Vagina (tissue), 2 donors: ENCODE measurements at regions not wholly inside any gene's neighbourhood (a gene's known extent, or its start where the extent isn't known, plus 50 kb on each side); places are given as distances from the start of the nearest gene placed in this dataset.

Source experiments
- DNase-seq, 2 donors: peaks; one replicate each; pipeline ENCODE4 v3.0.0-alpha.2; 2017; ENCODE audit errors: extremely low spot score in 2 of 2
- H3K27ac ChIP-seq: fragments of 200-600 bp; sonication (generic); one replicate; pipeline ENCODE4 v1.5.1; 2019
- H3K27me3 ChIP-seq: fragments of 200-600 bp; sonication (generic); one replicate; pipeline ENCODE4 v1.5.1; 2019
- H3K36me3 ChIP-seq, 2 donors: fragments of 200-600 bp; sonication (generic); one replicate each; pipeline ENCODE4 v1.5.1; 2017 to 2019
- H3K4me1 ChIP-seq: fragments of 200-600 bp; sonication (generic); one replicate; pipeline ENCODE4 v1.5.1; 2019
- H3K4me3 ChIP-seq, 2 donors: fragments of 200-600 bp; sonication (generic); 1 replicate in 1 of 2; 2 replicates in 1 of 2; pipeline ENCODE4 v1.5.1; 2016 to 2019
- H3K9me3 ChIP-seq: fragments of 200-600 bp; sonication (generic); one replicate; pipeline ENCODE4 v1.5.1; 2019
- POLR2A ChIP-seq, 2 donors: fragments of 450-650 bp; IDR thresholded peaks; one replicate each; pipeline ENCODE4 v1.6.1; 2017; ENCODE audit warnings: antibody characterized with exemption in 2 of 2, mild to moderate bottlenecking in 2 of 2, moderate library complexity in 2 of 2
- POLR2AphosphoS5 ChIP-seq, 2 donors: sonication (generic); formaldehyde crosslinking; IDR thresholded peaks; one replicate each; pipeline ENCODE4 v1.9.0; 2017; ENCODE audit warnings: antibody characterized with exemption in 2 of 2, mild to moderate bottlenecking in 2 of 2, low read depth in 1 of 2; ENCODE audit not compliant: insufficient read depth in 1 of 2
- intact Hi-C: fragments of 100-400 bp; cut with DNase I; formaldehyde crosslinking; loops from one replicate; pipeline ENCODE4 v1.15.1; 2023
- TF ChIP-seq, protein P1 (sequence below), 3 experiments: fragments of 450-650 bp in 2 of 3; fragments of 200-600 bp in 1 of 3; sonication (generic) in 1 of 3; IDR thresholded peaks; one replicate each; pipeline ENCODE4 v1.5.1; 2017 to 2019; ENCODE audit warnings: antibody characterized with exemption in 3 of 3, mild to moderate bottlenecking in 2 of 3, moderate library complexity in 2 of 3

DNA sequence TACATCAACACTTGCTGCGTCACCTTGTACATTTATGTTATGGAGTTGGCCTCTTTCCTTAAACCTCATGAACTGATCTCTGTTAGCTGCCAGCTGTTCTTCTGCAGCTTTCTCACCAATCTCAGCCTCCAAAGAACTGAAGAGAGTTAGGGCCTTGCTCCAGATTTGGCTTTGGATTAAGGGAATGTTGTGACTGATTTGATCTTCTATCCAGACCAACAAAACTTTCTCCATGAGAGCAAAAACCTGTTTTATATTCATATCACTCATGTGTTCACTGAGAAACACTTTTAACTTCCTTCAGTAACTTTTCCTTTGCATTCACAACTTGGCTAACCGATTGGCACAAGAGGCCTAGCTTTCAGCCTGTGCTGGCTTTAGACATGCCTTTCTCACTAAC lies 1156.0 kb upstream of the CADM2 start:
- Histone ChIP-seq H3K27me3 (no peaks in the 10 kb centered on the region), H3K27ac (no peak overlapping the region), H3K4me1 (no peaks in the 10 kb centered on the region), H3K9me3 (no peaks in the 10 kb centered on the region), H3K4me3 (no peak overlapping the region), H3K36me3 (no peaks in the 10 kb centered on the region)
- intact Hi-C loops = no loop called here
- no peak for DNase-seq
- TF ChIP-seq, protein P1, sequence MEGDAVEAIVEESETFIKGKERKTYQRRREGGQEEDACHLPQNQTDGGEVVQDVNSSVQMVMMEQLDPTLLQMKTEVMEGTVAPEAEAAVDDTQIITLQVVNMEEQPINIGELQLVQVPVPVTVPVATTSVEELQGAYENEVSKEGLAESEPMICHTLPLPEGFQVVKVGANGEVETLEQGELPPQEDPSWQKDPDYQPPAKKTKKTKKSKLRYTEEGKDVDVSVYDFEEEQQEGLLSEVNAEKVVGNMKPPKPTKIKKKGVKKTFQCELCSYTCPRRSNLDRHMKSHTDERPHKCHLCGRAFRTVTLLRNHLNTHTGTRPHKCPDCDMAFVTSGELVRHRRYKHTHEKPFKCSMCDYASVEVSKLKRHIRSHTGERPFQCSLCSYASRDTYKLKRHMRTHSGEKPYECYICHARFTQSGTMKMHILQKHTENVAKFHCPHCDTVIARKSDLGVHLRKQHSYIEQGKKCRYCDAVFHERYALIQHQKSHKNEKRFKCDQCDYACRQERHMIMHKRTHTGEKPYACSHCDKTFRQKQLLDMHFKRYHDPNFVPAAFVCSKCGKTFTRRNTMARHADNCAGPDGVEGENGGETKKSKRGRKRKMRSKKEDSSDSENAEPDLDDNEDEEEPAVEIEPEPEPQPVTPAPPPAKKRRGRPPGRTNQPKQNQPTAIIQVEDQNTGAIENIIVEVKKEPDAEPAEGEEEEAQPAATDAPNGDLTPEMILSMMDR (IDR thresholded peaks at IDR 0.05) = no peak
- no peak for TF ChIP-seq POLR2AphosphoS5 (IDR thresholded peaks at IDR 0.05; ENCODE audit: insufficient read depth in 1 of 2, low read depth in 1 of 2)
- no peak for TF ChIP-seq POLR2A (IDR thresholded peaks at IDR 0.05)

DNA sequence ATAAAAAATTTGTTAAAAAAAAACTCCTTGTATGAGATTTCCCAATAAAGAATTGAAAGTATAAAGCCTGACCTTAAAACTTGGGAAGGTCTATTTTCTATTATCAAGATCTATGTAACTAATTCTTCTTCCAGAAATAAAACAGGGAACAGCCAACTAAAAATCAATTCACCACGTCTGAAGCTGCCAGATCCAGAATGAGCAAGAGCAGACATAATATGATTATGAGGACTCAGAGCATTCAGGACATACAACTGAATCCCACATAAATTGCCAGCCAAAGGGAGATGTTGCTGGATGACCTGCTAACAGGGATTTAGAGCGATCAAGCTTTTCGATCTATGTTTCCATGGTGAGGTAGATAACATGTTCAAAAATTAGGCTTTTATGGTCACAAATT lies 1151.3 kb upstream of the CADM2 start:
- intact Hi-C loops = no loop called here
- Histone ChIP-seq H3K9me3 (no peaks in the 10 kb centered on the region), H3K4me3 (no peak overlapping the region), H3K36me3 (no peaks in the 10 kb centered on the region), H3K4me1 (no peaks in the 10 kb centered on the region), H3K27ac (no peak overlapping the region), H3K27me3 (no peaks in the 10 kb centered on the region)
- DNase-seq = no peak
- TF ChIP-seq, protein P1 (IDR thresholded peaks at IDR 0.05) = no peak
- TF ChIP-seq POLR2AphosphoS5 (IDR thresholded peaks at IDR 0.05; ENCODE audit: insufficient read depth in 1 of 2, low read depth in 1 of 2) = no peak

DNA sequence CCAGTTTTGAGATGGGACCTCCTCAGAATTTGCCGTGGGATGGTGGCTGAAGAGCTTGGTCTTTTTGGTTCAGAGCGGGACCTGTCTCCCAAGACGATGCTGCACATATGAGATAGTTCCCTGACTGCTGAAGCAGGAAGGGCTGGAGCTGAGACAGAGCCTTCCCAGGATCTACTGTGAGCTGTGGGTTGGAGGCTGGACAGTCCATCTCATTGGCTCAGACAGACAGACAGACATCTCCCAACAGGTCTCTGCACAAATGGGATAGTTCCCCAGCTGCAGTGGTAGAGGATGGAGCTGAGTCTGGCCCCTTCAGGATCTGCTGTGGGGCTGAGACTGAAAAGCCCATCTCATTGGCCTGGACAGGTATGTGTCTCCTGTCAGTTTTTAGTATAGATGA lies 1145.6 kb upstream of the CADM2 start:
- H3K4me1 ChIP-seq = no peaks in the 10 kb centered on the region
- no peaks in the 10 kb centered on the region for H3K27me3 ChIP-seq
- H3K27ac ChIP-seq = no peak overlapping the region
- no peak for DNase-seq
- H3K9me3 ChIP-seq = no peaks in the 10 kb centered on the region
- intact Hi-C loops = no loop called here
- H3K36me3 ChIP-seq = no peaks in the 10 kb centered on the region
- H3K4me3 ChIP-seq = no peak overlapping the region
- TF ChIP-seq POLR2AphosphoS5 (IDR thresholded peaks at IDR 0.05; ENCODE audit: insufficient read depth in 1 of 2, low read depth in 1 of 2) (no peak), POLR2A (IDR thresholded peaks at IDR 0.05) (no peak)
- TF ChIP-seq, protein P1 (IDR thresholded peaks at IDR 0.05) = no peak

DNA sequence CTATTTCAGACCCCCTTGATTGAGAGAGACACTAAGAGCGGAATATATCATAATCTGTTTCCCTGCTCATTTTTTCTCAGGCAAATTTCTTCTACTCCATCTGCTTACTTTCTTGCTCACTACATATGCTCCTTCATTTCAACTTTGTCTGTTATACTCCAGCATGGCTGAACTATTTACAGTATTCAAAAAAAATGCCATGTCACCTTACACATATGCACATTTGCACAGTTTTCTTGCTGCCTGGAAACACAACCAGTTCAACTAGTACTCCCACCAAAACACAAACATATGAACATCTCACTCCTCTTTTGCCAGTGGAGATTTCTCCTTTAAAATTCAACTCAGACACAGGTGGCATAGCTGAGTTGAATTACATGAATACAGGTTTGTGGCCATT lies 1142.1 kb upstream of the CADM2 start:
- Histone ChIP-seq H3K27ac (no peak overlapping the region), H3K4me1 (no peaks in the 10 kb centered on the region), H3K27me3 (no peaks in the 10 kb centered on the region), H3K9me3 (no peaks in the 10 kb centered on the region), H3K36me3 (no peaks in the 10 kb centered on the region), H3K4me3 (no peak overlapping the region)
- intact Hi-C loops = no loop called here
- no peak for DNase-seq
- no peak for TF ChIP-seq POLR2A (IDR thresholded peaks at IDR 0.05)
- TF ChIP-seq, protein P1 (IDR thresholded peaks at IDR 0.05) = no peak

DNA sequence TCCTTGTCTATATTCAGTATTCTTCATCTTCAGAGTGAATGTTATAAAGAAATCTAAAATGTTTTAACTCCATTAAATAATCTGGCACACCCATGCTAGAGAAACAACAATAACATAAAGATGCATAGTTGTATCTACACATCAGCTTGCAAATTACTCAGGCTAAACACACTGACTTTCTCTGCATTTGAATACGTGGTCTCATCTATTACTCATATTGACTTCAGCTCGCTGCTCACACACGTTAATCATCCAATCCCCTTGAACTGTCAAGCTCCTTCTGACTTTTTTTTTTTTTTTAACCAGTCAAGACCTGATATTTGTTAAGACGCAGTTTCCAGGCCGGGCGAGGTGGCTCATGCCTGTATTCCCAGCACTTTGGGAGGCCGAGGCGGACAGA lies 1137.3 kb upstream of the CADM2 start:
- no peaks in the 10 kb centered on the region for H3K27me3 ChIP-seq
- H3K4me1 ChIP-seq = no peaks in the 10 kb centered on the region
- no peak overlapping the region for H3K4me3 ChIP-seq
- intact Hi-C loops = no loop called here
- no peak for DNase-seq
- no peaks in the 10 kb centered on the region for H3K36me3 ChIP-seq
- TF ChIP-seq POLR2A (IDR thresholded peaks at IDR 0.05) (no peak), POLR2AphosphoS5 (IDR thresholded peaks at IDR 0.05; ENCODE audit: insufficient read depth in 1 of 2, low read depth in 1 of 2) (no peak)
- TF ChIP-seq, protein P1 (IDR thresholded peaks at IDR 0.05) = no peak
- no peaks in the 10 kb centered on the region for H3K9me3 ChIP-seq
- H3K27ac ChIP-seq = no peak overlapping the region
